ENCODE measurements at regions not wholly inside any gene's neighbourhood (a gene's known extent, or its start where the extent isn't known, plus 50 kb on each side); places are given as distances from the start of the nearest gene placed in this dataset.

DNA sequence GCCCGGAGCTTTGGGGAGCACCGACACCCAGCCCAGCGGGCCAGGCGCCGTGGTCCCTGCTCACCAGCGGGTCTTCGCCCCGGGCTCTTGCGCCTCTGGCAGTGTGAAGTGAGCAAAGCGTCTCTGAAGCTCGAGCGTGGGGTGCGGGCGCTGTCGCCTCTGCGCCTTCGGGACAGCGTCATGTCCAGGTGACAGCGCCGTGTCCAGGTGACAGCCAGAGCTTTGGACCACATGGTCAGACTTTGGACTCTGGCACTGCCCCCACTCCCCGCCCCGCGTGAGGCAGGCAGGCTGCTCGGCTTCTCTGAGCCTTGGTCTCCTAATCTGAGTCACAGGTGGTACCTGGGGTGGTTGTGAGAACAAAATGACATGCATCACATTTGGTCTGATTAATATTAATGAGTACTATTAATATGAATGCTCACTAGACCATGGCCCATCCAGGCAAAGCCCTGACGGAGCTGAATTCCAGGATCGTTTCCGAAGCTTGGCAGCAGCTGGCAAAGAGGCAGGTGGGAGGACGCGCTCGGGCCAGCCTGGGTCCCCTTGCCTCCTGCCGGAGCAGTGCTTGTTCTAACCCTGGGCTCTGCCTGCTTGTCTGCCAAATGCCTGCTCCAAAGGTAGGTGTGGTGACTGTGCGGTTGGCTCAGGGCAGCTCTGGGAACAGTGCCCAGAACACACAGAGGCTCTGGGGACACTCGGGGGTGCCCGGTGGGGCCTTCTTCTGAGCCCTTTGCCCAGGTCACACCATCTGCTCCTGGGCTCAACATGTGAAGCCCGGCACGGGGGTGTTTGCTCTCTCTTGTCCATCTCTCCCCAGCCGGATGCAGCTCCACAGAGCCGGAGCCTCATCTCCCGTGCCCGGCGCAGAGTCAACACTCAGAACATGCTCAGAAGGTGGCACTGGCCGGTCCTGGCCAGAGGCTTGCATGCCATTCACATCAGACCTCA lies 157.1 kb downstream of the OLFM1 start:
- H3K27me3 ChIP-seq (ENCODE audit: control insufficient read depth, insufficient read depth, low read length), result no peaks in the 10 kb centered on the region; the same call in 1 of the 2 replicates
- CTCF ChIA-PET, result no interaction called here
- H3K4me1 ChIP-seq (ENCODE audit: control insufficient read depth, insufficient read depth, low read length), result no peaks in the 10 kb centered on the region
- H3K9me3 ChIP-seq (ENCODE audit: control insufficient read depth, insufficient read depth, low read depth, low read length), result no peaks in the 10 kb centered on the region
- BruUV-seq (replicated peaks), result no TSS peak
- H3K27ac ChIP-seq (ENCODE audit: low read length), result no peak overlapping the region
- ATAC-seq (no peak), DNase-seq (ENCODE audit: low read depth, low spot score) (no peak)
- TF ChIP-seq SIN3A (IDR thresholded peaks at IDR 0.05; ENCODE audit: borderline replicate concordance, insufficient read depth, low read depth, low read length) (no peak), TCF7L2 (IDR thresholded peaks at IDR 0.05; ENCODE audit: low read depth, low read length) (no peak)
- TF ChIP-seq, protein P1, sequence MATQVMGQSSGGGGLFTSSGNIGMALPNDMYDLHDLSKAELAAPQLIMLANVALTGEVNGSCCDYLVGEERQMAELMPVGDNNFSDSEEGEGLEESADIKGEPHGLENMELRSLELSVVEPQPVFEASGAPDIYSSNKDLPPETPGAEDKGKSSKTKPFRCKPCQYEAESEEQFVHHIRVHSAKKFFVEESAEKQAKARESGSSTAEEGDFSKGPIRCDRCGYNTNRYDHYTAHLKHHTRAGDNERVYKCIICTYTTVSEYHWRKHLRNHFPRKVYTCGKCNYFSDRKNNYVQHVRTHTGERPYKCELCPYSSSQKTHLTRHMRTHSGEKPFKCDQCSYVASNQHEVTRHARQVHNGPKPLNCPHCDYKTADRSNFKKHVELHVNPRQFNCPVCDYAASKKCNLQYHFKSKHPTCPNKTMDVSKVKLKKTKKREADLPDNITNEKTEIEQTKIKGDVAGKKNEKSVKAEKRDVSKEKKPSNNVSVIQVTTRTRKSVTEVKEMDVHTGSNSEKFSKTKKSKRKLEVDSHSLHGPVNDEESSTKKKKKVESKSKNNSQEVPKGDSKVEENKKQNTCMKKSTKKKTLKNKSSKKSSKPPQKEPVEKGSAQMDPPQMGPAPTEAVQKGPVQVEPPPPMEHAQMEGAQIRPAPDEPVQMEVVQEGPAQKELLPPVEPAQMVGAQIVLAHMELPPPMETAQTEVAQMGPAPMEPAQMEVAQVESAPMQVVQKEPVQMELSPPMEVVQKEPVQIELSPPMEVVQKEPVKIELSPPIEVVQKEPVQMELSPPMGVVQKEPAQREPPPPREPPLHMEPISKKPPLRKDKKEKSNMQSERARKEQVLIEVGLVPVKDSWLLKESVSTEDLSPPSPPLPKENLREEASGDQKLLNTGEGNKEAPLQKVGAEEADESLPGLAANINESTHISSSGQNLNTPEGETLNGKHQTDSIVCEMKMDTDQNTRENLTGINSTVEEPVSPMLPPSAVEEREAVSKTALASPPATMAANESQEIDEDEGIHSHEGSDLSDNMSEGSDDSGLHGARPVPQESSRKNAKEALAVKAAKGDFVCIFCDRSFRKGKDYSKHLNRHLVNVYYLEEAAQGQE (IDR thresholded peaks at IDR 0.05; ENCODE audit: insufficient read depth in 1 of 2, low read depth in 2 of 2, low read length in 1 of 2), result no peak
- in situ Hi-C loops (cut with HindIII; ENCODE audit: low pct_unique_long_range_greater_than_20kb, low sequenced_read_pairs) (no loop called here), intact Hi-C loops (cut with micrococcal nuclease; ENCODE audit: unreplicated experiment) (no loop called here)
- no peaks in the 10 kb centered on the region for H3K36me3 ChIP-seq (ENCODE audit: control insufficient read depth, insufficient read depth, low read length)
- H3K4me3 ChIP-seq (ENCODE audit: low read depth in 2 of 2, low read length in 2 of 2), result no peak overlapping the region
- POLR2A ChIA-PET, result no interaction called here

DNA sequence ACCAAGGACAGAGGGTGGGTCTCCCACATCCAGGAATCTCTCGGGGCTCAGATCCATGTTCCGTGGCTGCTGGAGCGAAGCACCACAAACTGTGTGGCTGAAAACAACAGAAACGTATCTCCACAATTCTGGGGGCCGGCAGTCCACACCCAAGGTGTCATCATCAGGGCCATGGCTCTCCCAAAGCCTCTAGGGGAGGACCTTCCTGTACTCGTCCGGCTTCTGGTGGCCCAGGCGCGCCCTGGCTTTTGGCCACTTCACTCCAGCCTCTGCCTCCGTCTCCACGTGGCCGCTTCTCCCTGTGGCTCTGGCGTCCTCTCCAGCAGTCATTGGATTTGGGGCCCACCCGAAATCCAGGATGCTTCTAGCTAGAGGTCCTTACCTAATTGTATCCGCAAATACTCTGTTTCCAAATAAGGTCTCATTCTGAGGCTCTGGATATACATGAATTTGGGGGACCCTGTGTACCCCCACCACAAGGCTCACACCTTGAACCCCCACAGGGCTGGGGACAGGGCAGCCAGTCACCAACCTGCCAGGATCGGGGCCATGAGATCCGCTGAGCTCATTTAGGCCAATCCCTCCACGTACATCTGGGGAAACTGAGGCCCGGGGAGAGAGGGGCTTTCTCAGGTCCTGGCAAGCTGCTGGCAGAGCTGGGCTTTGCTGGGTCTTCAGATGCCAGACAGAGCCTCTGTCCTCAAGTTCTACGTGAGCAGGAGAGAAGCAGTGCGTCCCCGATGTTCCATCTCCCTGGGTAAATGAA lies 158.2 kb downstream of the OLFM1 start:
- intact Hi-C loops (cut with micrococcal nuclease; ENCODE audit: unreplicated experiment) (no loop called here), in situ Hi-C loops (cut with HindIII; ENCODE audit: low pct_unique_long_range_greater_than_20kb, low sequenced_read_pairs) (no loop called here)
- no peaks in the 10 kb centered on the region; the same call in 1 of the 2 replicates for H3K27me3 ChIP-seq (ENCODE audit: control insufficient read depth, insufficient read depth, low read length)
- DNase-seq (ENCODE audit: low read depth, low spot score) (no peak), ATAC-seq (no peak)
- no TSS peak for BruUV-seq (replicated peaks)
- H3K27ac ChIP-seq (ENCODE audit: low read length), result no peak overlapping the region
- no peaks in the 10 kb centered on the region for H3K9me3 ChIP-seq (ENCODE audit: control insufficient read depth, insufficient read depth, low read depth, low read length)
- POLR2A ChIA-PET, result no interaction called here
- no peaks in the 10 kb centered on the region for H3K4me1 ChIP-seq (ENCODE audit: control insufficient read depth, insufficient read depth, low read length)
- H3K4me3 ChIP-seq (ENCODE audit: low read depth in 2 of 2, low read length in 2 of 2), result no peak overlapping the region
- CTCF ChIA-PET, result no interaction called here
- no peak for TF ChIP-seq POLR2AphosphoS5 (IDR thresholded peaks at IDR 0.05; ENCODE audit: low read depth, low read length)
- TF ChIP-seq CTCF (IDR thresholded peaks at IDR 0.05), result no peak
- no peak for TF ChIP-seq TCF7L2 (IDR thresholded peaks at IDR 0.05; ENCODE audit: low read depth, low read length)
- no peak for TF ChIP-seq SIN3A (IDR thresholded peaks at IDR 0.05; ENCODE audit: borderline replicate concordance, insufficient read depth, low read depth, low read length)
- TF ChIP-seq, protein P1 (IDR thresholded peaks at IDR 0.05; ENCODE audit: insufficient read depth in 1 of 2, low read depth in 2 of 2, low read length in 1 of 2), result no peak
- H3K36me3 ChIP-seq (ENCODE audit: control insufficient read depth, insufficient read depth, low read length), result no peaks in the 10 kb centered on the region
